IPS-15b (cell line): ENCODE measurements at regions not wholly inside any gene's neighbourhood (a gene's known extent, or its start where the extent isn't known, plus 50 kb on each side); places are given as distances from the start of the nearest gene placed in this dataset.

ENCODE experiments used
- H3K27me3 ChIP-seq: one replicate; pipeline ENCODE4 v1.6.1; 2013; ENCODE audit warnings: low read length; ENCODE audit not compliant: control insufficient read depth, insufficient read depth
- H3K36me3 ChIP-seq: one replicate; pipeline ENCODE4 v1.6.1; 2013; ENCODE audit warnings: low read length; ENCODE audit not compliant: control insufficient read depth, insufficient read depth
- H3K4me1 ChIP-seq: one replicate; pipeline ENCODE4 v1.6.1; 2013; ENCODE audit warnings: mild to moderate bottlenecking, low read length; ENCODE audit not compliant: control insufficient read depth, insufficient read depth
- H3K4me3 ChIP-seq: one replicate; pipeline ENCODE4 v1.5.1; 2013; ENCODE audit warnings: low read depth, low read length
- H3K9ac ChIP-seq: one replicate; pipeline ENCODE4 v1.6.1; 2013; ENCODE audit warnings: low read depth, mild to moderate bottlenecking, low read length
- H3K9me3 ChIP-seq: one replicate; pipeline ENCODE4 v1.6.1; 2013; ENCODE audit warnings: mild to moderate bottlenecking, low read length; ENCODE audit not compliant: control insufficient read depth, insufficient read depth

DNA sequence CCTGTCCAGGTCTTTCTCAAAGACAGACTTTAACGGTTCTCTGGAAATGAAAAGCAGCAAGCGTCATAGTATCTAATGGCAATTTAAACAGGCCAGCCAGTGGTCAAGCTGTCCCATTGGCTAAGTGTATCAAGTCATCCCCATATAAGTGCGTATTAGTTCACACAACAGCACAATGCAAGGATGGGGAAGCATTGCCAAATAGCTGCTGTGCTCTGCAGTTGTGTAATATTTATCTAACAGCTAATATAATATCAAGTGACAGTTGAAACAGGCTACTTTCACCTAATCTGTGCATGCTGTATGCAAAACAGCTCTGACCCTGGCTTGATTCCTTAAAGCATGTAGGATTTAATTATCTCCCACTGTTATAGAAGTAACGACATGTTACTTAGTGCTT is 134.8 kb upstream of the PPARGC1A start:
- H3K9me3 ChIP-seq: no peaks in the 10 kb centered on the region
- no peak overlapping the region for H3K9ac ChIP-seq
- no peaks in the 10 kb centered on the region for H3K36me3 ChIP-seq
- no peak overlapping the region for H3K4me3 ChIP-seq
- H3K27me3 ChIP-seq: no peaks in the 10 kb centered on the region
- H3K4me1 ChIP-seq: no peaks in the 10 kb centered on the region

DNA sequence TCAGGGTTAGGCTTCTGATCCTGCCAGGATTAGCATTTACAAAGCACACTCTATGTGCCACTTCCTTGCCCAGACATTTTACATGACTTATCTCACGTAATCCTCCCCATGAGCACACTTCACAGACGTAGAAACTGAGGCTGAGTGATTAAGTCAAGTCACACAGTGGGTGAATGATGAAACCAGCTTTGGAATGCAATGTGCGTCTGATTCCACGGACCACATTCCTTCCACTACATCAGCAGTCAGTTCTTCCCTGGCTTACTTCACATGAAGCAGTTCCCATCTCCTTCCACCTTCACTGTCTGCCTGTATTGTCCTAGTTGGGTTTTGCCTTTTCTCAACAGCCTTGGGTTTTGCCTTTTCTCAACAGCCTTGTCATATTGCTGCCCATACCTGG is 134.3 kb upstream of the PPARGC1A start:
- no peaks in the 10 kb centered on the region for H3K27me3 ChIP-seq
- no peak overlapping the region for H3K4me3 ChIP-seq
- H3K9me3 ChIP-seq: no peaks in the 10 kb centered on the region
- H3K36me3 ChIP-seq: no peaks in the 10 kb centered on the region
- no peaks in the 10 kb centered on the region for H3K4me1 ChIP-seq
- no peak overlapping the region for H3K9ac ChIP-seq

DNA sequence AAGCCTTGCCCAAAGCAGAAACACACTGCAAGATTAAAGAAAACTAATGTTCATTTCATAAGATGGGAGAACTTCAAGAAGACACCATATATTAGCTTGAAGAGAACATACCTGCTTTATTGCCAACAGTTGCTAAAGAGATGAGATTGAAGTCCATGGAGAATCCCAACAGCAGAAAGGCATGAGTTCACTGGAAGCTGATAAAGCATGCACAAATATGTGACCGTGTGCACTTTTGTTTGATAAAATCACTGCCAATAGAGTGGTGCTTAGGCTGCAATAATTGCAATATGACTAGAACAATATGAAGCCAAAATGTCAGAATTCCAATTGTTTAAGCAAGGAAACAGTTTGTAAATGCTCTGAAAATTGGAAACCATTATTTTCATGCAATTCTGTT is 125.9 kb upstream of the PPARGC1A start:
- Histone ChIP-seq H3K4me3 (no peak overlapping the region), H3K27me3 (no peaks in the 10 kb centered on the region), H3K4me1 (peaks cover 7% of the 10 kb centered on the region), H3K9me3 (no peaks in the 10 kb centered on the region), H3K9ac (no peak overlapping the region), H3K36me3 (no peaks in the 10 kb centered on the region)

DNA sequence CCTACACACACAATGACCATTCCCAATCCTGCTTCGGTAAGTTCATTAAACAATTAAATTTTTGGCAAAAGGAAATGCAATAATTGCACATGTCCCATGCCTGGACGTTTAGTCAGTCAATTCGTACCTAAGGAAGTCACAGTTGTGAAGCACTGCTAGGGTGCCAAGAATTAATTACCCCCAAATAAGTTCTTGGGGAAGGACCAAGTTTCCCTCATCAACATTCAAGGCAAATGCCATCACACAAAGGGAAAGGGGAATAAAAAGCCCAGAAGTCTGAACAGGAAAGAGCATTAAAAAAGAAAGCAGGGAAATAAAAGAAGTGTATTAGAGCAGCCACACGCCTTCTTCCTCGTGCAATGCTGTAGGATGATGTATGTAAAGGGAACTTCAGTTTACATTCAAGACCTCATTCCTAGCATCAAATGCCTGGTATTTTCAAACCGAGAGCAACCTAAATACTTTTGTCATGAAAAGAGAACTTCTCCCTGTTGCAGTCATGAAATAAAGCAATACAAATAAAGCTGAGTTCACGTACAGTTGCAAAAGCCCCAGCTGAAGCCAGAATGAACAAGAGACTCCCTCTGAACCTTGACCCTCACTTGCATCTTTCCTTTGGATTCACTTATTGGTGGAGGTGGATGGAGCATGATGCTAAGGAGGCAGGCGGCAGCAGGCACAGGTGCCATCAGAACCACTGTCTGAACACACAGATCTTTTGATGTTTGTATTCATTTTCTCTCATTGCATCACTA is 124.0 kb upstream of the PPARGC1A start:
- Histone ChIP-seq H3K27me3 (no peaks in the 10 kb centered on the region), H3K4me1 (peaks cover 10% of the 10 kb centered on the region), H3K36me3 (no peaks in the 10 kb centered on the region)

DNA sequence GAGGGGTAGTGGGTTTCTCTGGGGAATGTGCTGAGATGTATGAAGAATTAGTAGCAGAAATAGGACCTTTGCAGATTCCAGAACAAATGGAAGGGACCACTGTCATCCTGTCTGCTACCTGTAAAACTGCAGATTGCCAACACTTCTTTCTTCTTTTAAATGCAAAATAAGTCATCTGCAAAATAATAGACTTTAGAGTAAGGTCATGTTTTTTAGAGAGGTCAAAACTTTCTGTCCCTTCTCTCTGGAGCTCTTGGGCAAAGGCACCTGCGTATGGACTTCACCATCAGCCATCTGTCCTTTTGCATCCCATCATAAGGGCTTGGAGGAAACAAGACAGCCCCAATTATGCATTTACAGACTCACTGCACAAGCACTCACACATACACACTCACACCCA is 121.1 kb upstream of the PPARGC1A start:
- H3K9ac ChIP-seq: no peak overlapping the region
- H3K4me1 ChIP-seq: peaks cover 10% of the 10 kb centered on the region
- no peaks in the 10 kb centered on the region for H3K27me3 ChIP-seq
- H3K4me3 ChIP-seq: no peak overlapping the region
- no peaks in the 10 kb centered on the region for H3K9me3 ChIP-seq
- H3K36me3 ChIP-seq: no peaks in the 10 kb centered on the region

More for the DNA sequence above, 124.0 kb upstream of the PPARGC1A start:
- Histone ChIP-seq H3K9ac (no peak overlapping the region), H3K9me3 (no peaks in the 10 kb centered on the region), H3K4me3 (no peak overlapping the region)

DNA sequence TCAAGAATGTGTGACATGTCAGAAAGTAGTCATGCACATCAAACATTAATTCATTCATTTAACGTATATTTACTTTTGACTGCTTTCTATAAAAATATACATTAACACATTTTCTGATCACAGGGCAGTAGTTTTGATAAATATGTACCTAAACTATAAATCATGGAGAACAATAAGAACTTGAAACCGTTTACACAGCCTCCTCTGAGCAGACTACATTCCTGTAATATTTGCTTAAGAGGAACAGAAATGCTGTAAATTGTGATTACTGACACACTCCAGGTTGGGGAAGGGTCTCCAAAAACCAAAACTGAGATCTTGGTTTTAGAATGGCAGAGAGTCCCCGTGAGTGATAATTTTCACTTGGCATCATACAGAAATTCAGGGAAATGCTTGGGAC is 120.7 kb upstream of the PPARGC1A start:
- Histone ChIP-seq H3K4me3 (no peak overlapping the region), H3K36me3 (no peaks in the 10 kb centered on the region), H3K4me1 (peaks cover 10% of the 10 kb centered on the region), H3K9me3 (no peaks in the 10 kb centered on the region), H3K9ac (no peak overlapping the region), H3K27me3 (no peaks in the 10 kb centered on the region)

DNA sequence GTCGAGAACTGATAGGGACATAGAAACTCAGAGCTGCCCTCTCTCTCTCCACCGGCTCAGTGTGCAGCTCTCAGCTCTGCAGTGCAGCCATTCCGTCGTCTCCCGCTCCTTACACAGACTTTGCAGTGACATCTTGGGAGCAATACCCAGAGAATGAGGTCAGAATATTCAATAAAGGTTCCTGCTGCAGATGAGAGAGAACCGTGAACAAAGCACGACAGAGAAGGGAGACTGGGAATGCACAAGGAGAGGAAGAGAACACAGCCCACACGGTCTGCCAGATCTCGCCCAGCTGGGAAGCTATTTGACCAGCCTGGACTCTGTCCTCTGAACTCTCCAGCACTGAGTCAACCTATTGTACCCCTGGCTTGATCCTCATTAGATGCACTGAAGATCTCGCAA is 118.0 kb upstream of the PPARGC1A start:
- Histone ChIP-seq H3K9me3 (no peaks in the 10 kb centered on the region), H3K9ac (no peak overlapping the region), H3K4me1 (peaks cover 15% of the 10 kb centered on the region), H3K36me3 (no peaks in the 10 kb centered on the region), H3K27me3 (no peaks in the 10 kb centered on the region), H3K4me3 (no peak overlapping the region)

DNA sequence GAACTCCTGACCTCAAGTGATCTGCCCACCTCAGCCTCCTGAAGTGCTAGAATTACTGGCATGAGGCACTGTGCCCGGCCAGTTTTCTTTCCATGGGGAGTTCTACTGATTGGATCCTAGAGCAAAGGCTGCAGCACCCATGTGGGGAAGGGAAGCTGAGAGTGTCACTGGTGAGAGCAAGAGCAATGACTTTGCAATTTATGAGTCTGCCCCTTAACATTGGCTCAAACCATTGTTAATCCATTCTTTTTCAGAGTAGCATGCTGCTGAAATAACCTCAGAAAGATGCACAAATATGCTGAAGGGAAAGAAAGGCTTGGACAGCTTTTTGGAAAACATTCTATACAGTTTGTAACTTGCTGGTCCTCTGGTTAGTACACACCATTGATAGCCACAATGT is 116.4 kb upstream of the PPARGC1A start:
- no peaks in the 10 kb centered on the region for H3K27me3 ChIP-seq
- H3K4me3 ChIP-seq: no peak overlapping the region
- no peaks in the 10 kb centered on the region for H3K36me3 ChIP-seq
- H3K4me1 ChIP-seq: peaks cover 17% of the 10 kb centered on the region
- H3K9me3 ChIP-seq: no peaks in the 10 kb centered on the region
- H3K9ac ChIP-seq: no peak overlapping the region

DNA sequence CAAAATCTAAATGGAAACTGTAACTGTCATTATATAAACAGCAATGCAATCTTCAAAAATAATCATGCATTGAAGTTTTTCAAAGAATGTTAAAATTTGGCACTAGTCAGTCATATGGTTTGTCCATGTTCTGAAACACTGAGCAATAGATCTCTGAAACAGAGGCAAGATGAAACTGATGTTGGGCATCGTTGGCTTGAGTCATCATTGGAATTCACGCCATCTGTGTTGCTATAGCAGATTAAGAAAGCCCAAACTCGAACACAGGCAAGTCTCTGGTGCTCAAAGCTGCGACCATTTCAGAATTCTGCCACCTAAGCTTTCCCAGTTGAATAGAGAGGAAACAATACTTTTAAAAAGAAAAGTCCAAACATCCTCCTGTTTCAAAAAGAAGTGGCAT is 114.1 kb upstream of the PPARGC1A start:
- Histone ChIP-seq H3K4me3 (no peak overlapping the region), H3K9ac (no peak overlapping the region), H3K27me3 (no peaks in the 10 kb centered on the region), H3K4me1 (peaks cover 20% of the 10 kb centered on the region), H3K9me3 (no peaks in the 10 kb centered on the region), H3K36me3 (no peaks in the 10 kb centered on the region)

DNA sequence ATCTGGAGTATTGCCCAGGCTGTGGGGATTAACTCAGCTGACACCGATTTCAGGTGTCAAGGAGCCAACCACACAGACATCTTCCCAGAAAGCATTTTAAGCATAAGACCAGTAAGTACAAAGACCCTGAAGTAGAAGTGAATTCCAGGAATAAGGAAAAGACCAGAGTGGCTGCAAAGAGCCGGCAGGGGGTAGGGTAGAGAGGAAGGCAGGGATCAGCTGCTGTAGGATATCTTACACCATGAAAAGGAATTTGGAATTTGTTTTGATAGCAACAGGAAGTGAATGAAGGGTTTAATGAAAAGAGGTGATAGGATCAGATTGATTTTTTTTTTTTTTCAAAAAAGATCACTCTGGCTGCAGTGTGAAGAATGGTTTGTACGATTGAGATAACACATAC is 113.6 kb upstream of the PPARGC1A start:
- Histone ChIP-seq H3K36me3 (no peaks in the 10 kb centered on the region), H3K4me1 (peaks cover 20% of the 10 kb centered on the region), H3K4me3 (no peak overlapping the region), H3K9me3 (no peaks in the 10 kb centered on the region), H3K27me3 (no peaks in the 10 kb centered on the region), H3K9ac (no peak overlapping the region)

DNA sequence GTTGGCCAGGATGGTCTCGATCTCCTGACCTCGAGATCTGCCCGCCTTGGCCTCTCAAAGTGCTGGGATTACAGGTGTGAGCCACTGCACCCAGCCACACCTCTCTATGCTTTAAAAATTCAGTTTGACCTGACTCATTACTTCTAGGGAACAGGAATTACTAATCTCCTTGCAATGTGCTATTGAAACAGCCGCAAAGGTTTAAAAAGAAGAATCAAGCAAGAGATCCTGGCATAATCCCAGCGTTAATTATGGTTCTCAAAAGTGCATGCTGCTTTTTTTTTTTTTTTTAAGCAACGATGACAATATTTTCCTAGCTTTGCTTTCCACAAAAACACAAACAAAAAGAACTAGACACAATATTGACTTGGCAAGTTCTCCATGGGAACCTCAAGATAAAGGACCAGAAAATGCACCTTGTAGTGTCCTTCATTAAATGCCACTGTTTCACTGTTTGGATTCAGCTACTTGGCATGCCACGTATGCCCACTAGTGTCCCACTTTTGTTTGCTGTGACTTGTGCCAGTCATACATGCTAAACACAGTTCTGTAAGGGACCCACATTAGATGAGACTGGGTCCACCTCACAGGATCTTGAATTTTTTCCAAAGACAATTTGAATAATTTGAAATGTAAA is 112.6 kb upstream of the PPARGC1A start:
- no peaks in the 10 kb centered on the region for H3K9me3 ChIP-seq
- peaks cover 20% of the 10 kb centered on the region for H3K4me1 ChIP-seq
- no peaks in the 10 kb centered on the region for H3K36me3 ChIP-seq
- no peaks in the 10 kb centered on the region for H3K27me3 ChIP-seq
- H3K9ac ChIP-seq: no peak overlapping the region
- no peak overlapping the region for H3K4me3 ChIP-seq
